Left ventricle myocardium inferior (tissue), 1 donor: ENCODE measurements at regions not wholly inside any gene's neighbourhood (a gene's known extent, or its start where the extent isn't known, plus 50 kb on each side); places are given as distances from the start of the nearest gene placed in this dataset.
A peak's percentile ranks its signal among the peaks of the same experiment; 100 is the strongest.

Experiments used
- DNase-seq: peaks from one replicate; pipeline ENCODE4 v3.0.0-alpha.2; 2020
- H3K27ac ChIP-seq: fragments of 200-600 bp; replicated peaks from 2 replicates; pipeline ENCODE4 v1.8.0; 2021
- H3K27me3 ChIP-seq: fragments of 200-600 bp; 2 replicates; pipeline ENCODE4 v1.8.0; 2021; ENCODE audit warnings: low read depth
- H3K36me3 ChIP-seq: fragments of 200-600 bp; 2 replicates; pipeline ENCODE4 v1.8.0; 2021
- H3K4me1 ChIP-seq: fragments of 200-600 bp; 2 replicates; pipeline ENCODE4 v1.8.0; 2021
- H3K4me3 ChIP-seq: fragments of 200-600 bp; 2 replicates; pipeline ENCODE4 v1.8.0; 2021; ENCODE audit warnings: mild to moderate bottlenecking, moderate library complexity
- H3K9me3 ChIP-seq: fragments of 200-600 bp; replicated peaks from 2 replicates; pipeline ENCODE4 v1.8.0; 2021
- CTCF ChIP-seq: fragments of 200-600 bp; IDR thresholded peaks from 2 replicates; pipeline ENCODE4 v1.8.0; 2021; ENCODE audit warnings: antibody characterized with exemption, mild to moderate bottlenecking, borderline replicate concordance
- intact Hi-C: fragments of 100-400 bp; cut with micrococcal nuclease; formaldehyde crosslinking; loops from one replicate; pipeline ENCODE4 v1.11.0; 2022
- donor health status: DM: no; HTN: yes; CAD: no; lungs with severe emphysema.

- no peak for DNase-seq
- Histone ChIP-seq H3K9me3 (no peaks in the 10 kb centered on the region), H3K4me1 (peaks cover 16% of the 10 kb centered on the region), H3K36me3 (no peaks in the 10 kb centered on the region), H3K27ac (no peak overlapping the region), H3K27me3 (peaks cover 16% of the 10 kb centered on the region), H3K4me3 (no peak overlapping the region)
- intact Hi-C loops: loop anchor here (10.0 kb wide), 1 partner anchor 209 kb away; no protein-coding TSS in a partner anchor
- no peak for TF ChIP-seq CTCF
Observed at GRCh38 chr17:33935822-33936221, 319.3 kb upstream of the CCL2 start.

- intact Hi-C loops: loop anchor here (10.0 kb wide), 1 partner anchor 208 kb away; no protein-coding TSS in a partner anchor
- peaks cover 21% of the 10 kb centered on the region for H3K4me1 ChIP-seq
- peaks cover 12% of the 10 kb centered on the region for H3K27me3 ChIP-seq
- no peak overlapping the region for H3K4me3 ChIP-seq
- no peak for DNase-seq
- H3K9me3 ChIP-seq: no peaks in the 10 kb centered on the region
- no peak overlapping the region for H3K27ac ChIP-seq
- TF ChIP-seq CTCF: no peak
- no peaks in the 10 kb centered on the region for H3K36me3 ChIP-seq
Observed at GRCh38 chr17:33936764-33937163, 318.3 kb upstream of the CCL2 start.

GRCh38 chr17:33939959-33940358 is 315.1 kb upstream of the CCL2 start:
- no peak overlapping the region for H3K27ac ChIP-seq
- no peak overlapping the region for H3K4me3 ChIP-seq
- DNase-seq: no peak
- peaks cover 31% of the 10 kb centered on the region for H3K4me1 ChIP-seq
- no peaks in the 10 kb centered on the region for H3K36me3 ChIP-seq
- TF ChIP-seq CTCF: no peak
- H3K9me3 ChIP-seq: no peaks in the 10 kb centered on the region
- peaks cover 9% of the 10 kb centered on the region for H3K27me3 ChIP-seq
- intact Hi-C loops: loop anchor here (10.0 kb wide), 1 partner anchor 205 kb away; no protein-coding TSS in a partner anchor

- peaks cover under 1% of the 10 kb centered on the region for H3K27me3 ChIP-seq
- intact Hi-C loops: no loop called here
- peaks cover 31% of the 10 kb centered on the region for H3K4me1 ChIP-seq
- H3K9me3 ChIP-seq: no peaks in the 10 kb centered on the region
- H3K27ac ChIP-seq: no peak overlapping the region
- no peaks in the 10 kb centered on the region for H3K36me3 ChIP-seq
- peak; percentile 46 for DNase-seq
- no peak for TF ChIP-seq CTCF
- no peak overlapping the region for H3K4me3 ChIP-seq
Observed at GRCh38 chr17:33940769-33941370, 314.2 kb upstream of the CCL2 start.

GRCh38 chr17:33941744-33942143 is 313.3 kb upstream of the CCL2 start:
- no peak for TF ChIP-seq CTCF
- DNase-seq: no peak
- H3K36me3 ChIP-seq: no peaks in the 10 kb centered on the region
- H3K27me3 ChIP-seq: no peaks in the 10 kb centered on the region
- no peak overlapping the region for H3K27ac ChIP-seq
- H3K4me3 ChIP-seq: no peak overlapping the region
- no peaks in the 10 kb centered on the region for H3K9me3 ChIP-seq
- intact Hi-C loops: no loop called here
- peaks cover 31% of the 10 kb centered on the region for H3K4me1 ChIP-seq
